Thyroid gland (tissue), 4 donors: ENCODE measurements at regions not wholly inside any gene's neighbourhood (a gene's known extent, or its start where the extent isn't known, plus 50 kb on each side); places are given as distances from the start of the nearest gene placed in this dataset.

Source experiments
- CTCF ChIP-seq, 6 experiments: fragments of 200-600 bp in 3 of 6; fragments of 450-650 bp in 3 of 6; sonication (generic) in 3 of 6; IDR thresholded peaks; one replicate each; pipeline ENCODE4 v1.5.1; 2016 to 2019; ENCODE audit warnings: antibody characterized with exemption in 6 of 6, mild to moderate bottlenecking in 2 of 6, inconsistent platforms in 1 of 6, moderate library complexity in 1 of 6
- POLR2A ChIP-seq, 2 donors: fragments of 450-650 bp; IDR thresholded peaks; one replicate each; pipeline ENCODE4 v1.6.1; 2017; ENCODE audit warnings: antibody characterized with exemption in 2 of 2, mild to moderate bottlenecking in 2 of 2, moderate library complexity in 1 of 2

- TF ChIP-seq CTCF (IDR thresholded peaks at IDR 0.05) (no peak), POLR2A (IDR thresholded peaks at IDR 0.05) (no peak)
Observed at GRCh38 chr6:74755196-74755595, 450.7 kb downstream of the COL12A1 start.
